HCT116 (cell line): ENCODE measurements at regions not wholly inside any gene's neighbourhood (a gene's known extent, or its start where the extent isn't known, plus 50 kb on each side); places are given as distances from the start of the nearest gene placed in this dataset.

ENCODE experiments used
- ATF3 ChIP-seq: IDR thresholded peaks from 2 replicates; pipeline ENCODE4 v1.6.1; 2012
- CEBPB ChIP-seq: IDR thresholded peaks from 2 replicates; pipeline ENCODE4 v1.6.1; 2012; ENCODE audit warnings: low read depth
- EGR1 ChIP-seq: IDR thresholded peaks from 2 replicates; pipeline ENCODE4 v1.6.1; 2012; ENCODE audit warnings: low read depth
- ELF1 ChIP-seq: IDR thresholded peaks from 2 replicates; pipeline ENCODE4 v1.6.1; 2012; ENCODE audit warnings: low read depth, borderline replicate concordance
- EZH2 ChIP-seq: fragments of 200-600 bp; sonication (generic); IDR thresholded peaks from 2 replicates; pipeline ENCODE4 v1.6.1; 2017; ENCODE audit warnings: antibody characterized with exemption, mixed run types
- EZH2phosphoT487 ChIP-seq: fragments of 200-600 bp; IDR thresholded peaks from 2 replicates; pipeline ENCODE4 v1.6.1; 2018; ENCODE audit warnings: antibody characterized with exemption, borderline replicate concordance
- FOSL1 ChIP-seq: IDR thresholded peaks from 2 replicates; pipeline ENCODE4 v1.6.1; 2012; ENCODE audit warnings: low read depth
- POLR2A ChIP-seq: IDR thresholded peaks from 2 replicates; pipeline ENCODE4 v1.7.0; 2011; ENCODE audit warnings: borderline replicate concordance; ENCODE audit not compliant: insufficient read depth, insufficient read length; ENCODE audit errors: extremely low read depth
- REST ChIP-seq: IDR thresholded peaks from 2 replicates; pipeline ENCODE4 v1.6.1; 2012; ENCODE audit warnings: low read depth
- ZFX ChIP-seq: fragments of 450-650 bp; IDR thresholded peaks from 2 replicates; pipeline ENCODE4 v1.6.1; 2017
- TF ChIP-seq, protein P1 (sequence below), 3 experiments: fragments of 200-600 bp in 1 of 3; sonication (generic) in 1 of 3; IDR thresholded peaks in 2 of 3; conservative IDR thresholded peaks in 1 of 3; 2 replicates each; pipeline ENCODE4 v1.5.1; 2012 to 2017; ENCODE audit warnings: low read depth in 2 of 3, low read length in 2 of 3, antibody characterized with exemption in 1 of 3, borderline replicate concordance in 1 of 3, control low read depth in 1 of 3, mild to moderate bottlenecking in 1 of 3, mixed read lengths in 1 of 3, mixed run types in 1 of 3, moderate library complexity in 1 of 3; ENCODE audit not compliant: insufficient read depth in 1 of 3

GRCh38 chr10:20998036-20998435, 100.9 kb upstream of the NEBL start:
- TF ChIP-seq, protein P1, sequence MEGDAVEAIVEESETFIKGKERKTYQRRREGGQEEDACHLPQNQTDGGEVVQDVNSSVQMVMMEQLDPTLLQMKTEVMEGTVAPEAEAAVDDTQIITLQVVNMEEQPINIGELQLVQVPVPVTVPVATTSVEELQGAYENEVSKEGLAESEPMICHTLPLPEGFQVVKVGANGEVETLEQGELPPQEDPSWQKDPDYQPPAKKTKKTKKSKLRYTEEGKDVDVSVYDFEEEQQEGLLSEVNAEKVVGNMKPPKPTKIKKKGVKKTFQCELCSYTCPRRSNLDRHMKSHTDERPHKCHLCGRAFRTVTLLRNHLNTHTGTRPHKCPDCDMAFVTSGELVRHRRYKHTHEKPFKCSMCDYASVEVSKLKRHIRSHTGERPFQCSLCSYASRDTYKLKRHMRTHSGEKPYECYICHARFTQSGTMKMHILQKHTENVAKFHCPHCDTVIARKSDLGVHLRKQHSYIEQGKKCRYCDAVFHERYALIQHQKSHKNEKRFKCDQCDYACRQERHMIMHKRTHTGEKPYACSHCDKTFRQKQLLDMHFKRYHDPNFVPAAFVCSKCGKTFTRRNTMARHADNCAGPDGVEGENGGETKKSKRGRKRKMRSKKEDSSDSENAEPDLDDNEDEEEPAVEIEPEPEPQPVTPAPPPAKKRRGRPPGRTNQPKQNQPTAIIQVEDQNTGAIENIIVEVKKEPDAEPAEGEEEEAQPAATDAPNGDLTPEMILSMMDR (IDR thresholded peaks at IDR 0.05 in 2 of 3, conservative IDR thresholded peaks at IDR 0.05 in 1 of 3; ENCODE audit: borderline replicate concordance in 1 of 3, insufficient read depth in 1 of 3, low read depth in 2 of 3, low read length in 2 of 3), result no peak
- no peak for TF ChIP-seq POLR2A
- no peak for TF ChIP-seq EZH2phosphoT487
- no peak for TF ChIP-seq ZFX
- TF ChIP-seq EZH2, result no peak
- no peak for TF ChIP-seq REST
- TF ChIP-seq EGR1, result no peak
- no peak for TF ChIP-seq CEBPB
- TF ChIP-seq ATF3, result no peak
- TF ChIP-seq FOSL1, result no peak
- TF ChIP-seq ELF1, result no peak
